ENCODE measurements at regions not wholly inside any gene's neighbourhood (a gene's known extent, or its start where the extent isn't known, plus 50 kb on each side); places are given as distances from the start of the nearest gene placed in this dataset.
"Not testable (repeated sequence)": the region's sequence is repeated elsewhere in the genome, so short reads cannot be mapped to it uniquely, and the experiment has no call there.

DNA sequence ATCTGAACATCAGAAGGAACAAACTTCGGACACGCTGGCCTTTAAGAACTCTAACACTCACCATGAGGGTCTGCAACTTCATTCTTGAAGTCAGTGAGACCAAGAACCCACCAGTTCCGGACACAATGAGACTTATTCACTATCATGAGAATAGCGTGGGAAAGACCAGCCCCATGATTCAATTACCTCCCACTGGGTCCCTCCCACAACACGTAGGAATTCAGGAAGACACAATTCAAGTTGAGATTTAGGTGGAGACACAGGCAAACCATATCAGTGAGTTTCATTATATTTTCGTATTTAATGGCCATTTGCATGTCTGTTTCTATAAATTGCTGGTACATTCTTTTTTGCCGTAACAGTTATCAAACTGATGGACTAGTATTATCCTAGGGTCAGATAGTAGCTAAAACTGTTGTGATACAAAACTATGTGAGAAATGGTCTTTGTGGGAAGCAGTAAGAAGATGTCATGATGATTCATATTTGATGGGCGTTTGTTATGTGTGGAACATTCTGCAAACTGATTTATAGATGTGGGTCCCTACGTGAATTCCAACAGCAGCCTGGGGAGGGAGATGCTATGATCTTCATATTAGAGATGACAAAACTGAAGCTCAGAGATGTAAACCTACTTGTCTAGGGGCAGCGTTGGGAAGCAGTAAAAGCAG lies 282.4 kb upstream of the TMEM132C start:
- no peak for DNase-seq

GRCh38 chr12:127987199-127987901 lies 279.6 kb upstream of the TMEM132C start:
- DNase-seq, result no peak

- DNase-seq, result no peak
These were observed 275.5 kb upstream of the TMEM132C start for GRCh38 chr12:127991485-127991884.

- DNase-seq, result no peak
These were observed 268.0 kb upstream of the TMEM132C start for GRCh38 chr12:127998988-127999387.

DNA sequence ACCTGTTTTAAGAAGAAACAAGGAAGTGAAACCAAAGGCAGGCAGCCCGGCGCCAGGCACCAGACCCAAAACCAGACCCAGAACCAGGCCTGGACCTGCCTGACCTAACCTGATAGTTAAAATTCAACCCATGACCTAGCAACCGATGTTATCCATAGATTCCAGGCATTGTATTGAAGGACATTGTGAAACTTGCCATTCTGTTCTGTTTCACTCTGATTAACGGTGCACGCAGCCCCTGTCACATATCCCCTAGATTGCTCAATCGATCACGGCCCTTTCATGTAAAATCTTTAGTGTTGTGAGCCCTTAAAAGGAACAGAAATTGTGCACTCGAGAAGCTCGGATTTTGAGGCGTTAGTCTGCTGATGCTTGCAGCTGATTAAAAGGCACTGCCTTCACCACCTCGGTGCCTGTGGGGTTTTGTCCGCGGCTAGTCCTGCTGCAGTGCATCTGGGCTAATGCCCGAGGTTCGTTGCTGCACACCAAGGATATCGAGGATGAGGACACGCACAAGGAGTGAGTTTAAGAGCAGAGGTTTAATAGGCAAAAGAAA lies 262.5 kb upstream of the TMEM132C start:
- DNase-seq, result no peak

- DNase-seq, result no peak
These were observed 259.7 kb upstream of the TMEM132C start for GRCh38 chr12:128007250-128007649.

DNA sequence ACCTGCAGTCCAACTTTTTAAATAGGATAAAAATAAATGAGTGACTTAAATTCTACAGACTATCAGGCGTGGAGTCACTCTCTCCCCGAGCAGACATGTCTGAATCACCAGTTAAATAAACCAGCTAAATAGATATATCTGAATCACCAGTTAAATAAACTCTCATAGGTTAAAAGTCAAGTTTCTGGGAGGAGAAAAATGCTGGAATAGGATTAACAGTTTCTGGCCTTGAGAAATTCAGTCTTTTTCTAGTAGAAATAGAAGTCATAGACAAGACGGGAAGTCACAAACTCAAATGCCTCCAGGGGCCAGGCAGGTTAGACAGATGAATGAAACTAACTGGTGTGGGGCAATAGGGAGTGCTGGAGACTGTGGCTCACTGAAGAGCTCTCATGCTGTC lies 258.6 kb upstream of the TMEM132C start:
- no peak for DNase-seq

- DNase-seq, result no peak
These were observed 257.9 kb upstream of the TMEM132C start for GRCh38 chr12:128009108-128009507.

DNA sequence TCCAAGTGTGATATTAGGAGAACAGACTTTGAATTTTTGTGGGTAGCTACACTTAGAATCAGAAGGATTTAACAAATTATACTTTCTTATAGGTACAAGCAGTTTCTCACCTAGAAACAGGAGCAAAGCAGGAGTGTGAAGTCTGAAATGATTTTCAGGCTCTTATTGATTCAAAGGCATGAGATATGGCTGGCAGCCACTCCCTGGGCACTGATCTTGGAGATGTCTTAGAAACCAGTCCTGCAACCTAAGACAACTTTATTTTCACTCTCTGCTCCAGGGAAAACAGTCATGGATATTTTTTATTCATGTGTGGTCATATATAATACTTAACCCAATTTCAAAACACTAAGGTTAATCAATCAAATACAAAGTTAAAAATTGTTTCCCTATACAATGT lies 254.9 kb upstream of the TMEM132C start:
- DNase-seq, result no peak

DNA sequence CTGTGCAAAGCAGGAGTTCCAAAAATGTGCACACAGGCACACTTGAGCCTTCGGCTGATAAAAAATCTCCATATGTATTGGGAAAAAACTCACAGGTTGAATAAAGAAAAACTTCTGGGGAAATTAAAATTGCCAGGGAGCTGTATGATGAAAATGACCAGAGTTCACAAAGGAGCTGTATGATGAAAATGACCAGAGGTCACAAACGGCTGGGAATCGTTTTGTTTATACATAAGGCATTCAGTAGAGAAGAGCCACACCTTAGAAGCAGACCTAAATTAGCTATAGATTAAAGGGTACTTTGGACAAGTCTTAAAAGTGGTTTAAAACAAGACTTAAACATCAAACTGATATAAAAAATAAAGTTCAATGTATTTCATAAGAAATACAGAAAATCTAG lies 251.7 kb upstream of the TMEM132C start:
- DNase-seq, result no peak

GRCh38 chr12:128018067-128018466 lies 248.9 kb upstream of the TMEM132C start:
- no peak for DNase-seq

DNA sequence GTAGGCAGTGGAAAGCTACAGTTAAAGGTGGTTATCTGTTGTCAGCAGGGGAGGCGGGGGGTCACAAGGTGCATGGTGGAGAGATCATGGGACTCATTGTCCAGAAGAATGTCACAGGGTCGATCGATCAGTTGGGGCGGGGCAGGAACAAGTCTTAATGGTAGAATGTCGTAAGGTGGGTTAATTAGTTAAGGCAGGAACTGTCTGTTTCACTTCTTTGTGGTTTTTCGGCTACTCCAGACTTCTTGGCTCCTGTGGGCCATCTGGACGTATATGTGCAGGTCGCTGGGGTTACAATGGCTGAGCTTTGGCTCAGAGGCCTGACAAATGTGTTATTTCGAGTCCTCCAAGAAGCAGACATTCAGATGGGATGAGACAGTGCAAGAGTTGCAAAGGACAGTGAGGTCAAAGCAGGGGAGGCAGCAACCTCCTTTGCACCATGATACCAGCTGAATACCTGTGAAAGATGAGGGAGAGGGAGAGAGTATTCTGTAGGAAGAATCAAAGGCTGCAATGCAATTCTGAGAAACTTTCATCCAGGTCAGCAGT lies 246.9 kb upstream of the TMEM132C start:
- DNase-seq, result no peak

DNA sequence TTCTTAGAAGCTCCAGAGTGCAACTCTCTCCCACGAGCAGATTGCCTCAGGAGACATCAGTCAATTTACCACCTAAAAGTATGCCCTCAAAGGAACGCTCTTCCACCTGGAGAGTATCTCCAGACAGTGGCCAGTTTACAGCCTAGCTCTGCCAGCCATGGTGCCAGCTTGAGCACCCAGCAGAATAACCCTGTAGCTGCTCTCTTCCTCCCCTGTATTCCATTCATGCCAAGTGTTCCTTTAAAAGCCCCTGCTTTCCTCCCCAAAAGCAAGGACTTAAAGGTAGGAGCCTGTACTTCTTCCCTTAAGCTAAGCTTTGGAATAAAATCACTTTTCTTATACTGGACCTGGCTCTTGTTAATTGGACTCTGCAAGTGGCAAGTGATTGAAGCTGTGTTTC lies 245.4 kb upstream of the TMEM132C start:
- no peak for DNase-seq

GRCh38 chr12:128025589-128026245 lies 241.3 kb upstream of the TMEM132C start:
- DNase-seq, result no peak

DNA sequence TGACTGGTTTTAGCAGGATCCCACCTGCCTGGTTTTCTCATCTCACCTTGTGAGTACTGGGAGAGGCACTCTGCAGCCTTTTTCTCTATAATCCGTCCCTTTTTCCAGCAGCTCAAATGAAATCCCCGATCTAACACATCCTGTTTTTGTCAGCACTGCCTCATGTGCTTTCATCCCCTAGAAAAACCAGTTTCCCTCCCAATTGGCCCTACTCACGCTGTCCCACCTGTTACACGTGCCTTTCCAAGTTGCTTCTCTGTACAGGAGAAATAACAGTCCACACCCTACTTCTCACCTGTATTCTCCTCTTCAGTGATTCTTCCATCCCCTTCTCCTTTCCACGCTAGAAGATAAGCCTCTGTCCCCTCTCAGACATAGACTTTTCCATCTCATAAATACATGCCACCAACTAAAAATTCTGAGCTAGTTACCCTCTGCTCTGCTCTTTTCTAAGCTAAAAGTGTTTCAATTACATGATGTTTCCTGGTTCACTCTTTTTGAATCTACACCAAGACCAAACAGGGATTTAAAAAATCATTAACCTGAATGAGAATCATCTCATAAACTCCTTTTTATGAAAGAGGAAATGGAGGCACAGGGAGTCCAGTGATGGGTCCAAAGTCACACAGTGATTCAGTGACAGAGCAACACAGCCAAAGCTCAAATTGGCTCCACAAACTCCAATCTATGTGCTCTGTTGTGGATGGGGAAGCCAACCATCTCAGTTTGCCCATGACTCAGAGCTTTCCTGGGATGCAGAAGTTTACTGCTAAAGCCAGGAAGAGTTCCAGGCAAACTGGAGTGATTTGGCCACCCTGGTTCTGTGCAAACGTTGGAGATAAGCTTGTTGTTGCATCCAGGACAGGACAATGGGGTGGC lies 240.0 kb upstream of the TMEM132C start:
- no peak for DNase-seq

DNA sequence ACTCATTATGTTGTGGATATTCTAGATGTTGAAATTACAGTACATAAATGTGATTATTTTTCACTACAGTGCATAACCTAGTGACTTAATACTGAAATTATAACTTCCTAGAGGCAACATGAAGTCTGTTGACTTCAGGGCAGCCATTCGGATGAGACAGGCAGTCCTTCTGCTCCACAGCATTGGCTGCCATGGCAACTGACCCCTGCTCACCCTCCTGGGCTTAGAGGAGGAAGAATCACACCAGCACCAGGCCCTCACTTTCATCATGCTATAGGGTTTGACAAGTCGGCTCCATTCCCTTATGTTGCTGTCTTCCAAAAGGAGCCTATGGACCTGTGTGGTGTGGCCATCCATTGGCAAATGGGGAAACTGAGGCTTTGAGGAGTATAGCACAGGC lies 233.5 kb upstream of the TMEM132C start:
- DNase-seq, result no peak

DNA sequence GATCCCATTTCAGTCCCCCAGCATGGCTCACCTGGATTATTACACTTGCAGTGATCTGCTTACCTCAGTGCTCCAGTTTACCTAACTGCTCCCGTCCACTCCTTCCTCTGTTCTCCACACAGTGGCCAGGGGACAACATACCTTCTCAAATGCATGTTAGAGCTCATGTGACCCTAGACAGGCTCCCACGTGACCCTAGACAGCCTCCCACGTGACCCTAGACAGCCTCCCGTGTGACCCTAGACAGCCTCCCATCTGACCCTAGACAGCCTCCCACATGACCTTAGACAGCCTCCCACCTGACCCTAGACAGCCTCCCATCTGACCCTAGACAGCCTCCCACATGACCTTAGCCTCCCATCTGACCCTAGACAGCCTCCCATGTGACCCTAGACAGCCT lies 226.0 kb upstream of the TMEM132C start:
- DNase-seq, result no peak

- not testable (repeated sequence) for DNase-seq
These were observed 224.7 kb upstream of the TMEM132C start for GRCh38 chr12:128042283-128042682.

GRCh38 chr12:128042825-128043224 lies 224.1 kb upstream of the TMEM132C start:
- DNase-seq, result no peak

- DNase-seq, result no peak
These were observed 223.7 kb upstream of the TMEM132C start for GRCh38 chr12:128043317-128043716.

DNA sequence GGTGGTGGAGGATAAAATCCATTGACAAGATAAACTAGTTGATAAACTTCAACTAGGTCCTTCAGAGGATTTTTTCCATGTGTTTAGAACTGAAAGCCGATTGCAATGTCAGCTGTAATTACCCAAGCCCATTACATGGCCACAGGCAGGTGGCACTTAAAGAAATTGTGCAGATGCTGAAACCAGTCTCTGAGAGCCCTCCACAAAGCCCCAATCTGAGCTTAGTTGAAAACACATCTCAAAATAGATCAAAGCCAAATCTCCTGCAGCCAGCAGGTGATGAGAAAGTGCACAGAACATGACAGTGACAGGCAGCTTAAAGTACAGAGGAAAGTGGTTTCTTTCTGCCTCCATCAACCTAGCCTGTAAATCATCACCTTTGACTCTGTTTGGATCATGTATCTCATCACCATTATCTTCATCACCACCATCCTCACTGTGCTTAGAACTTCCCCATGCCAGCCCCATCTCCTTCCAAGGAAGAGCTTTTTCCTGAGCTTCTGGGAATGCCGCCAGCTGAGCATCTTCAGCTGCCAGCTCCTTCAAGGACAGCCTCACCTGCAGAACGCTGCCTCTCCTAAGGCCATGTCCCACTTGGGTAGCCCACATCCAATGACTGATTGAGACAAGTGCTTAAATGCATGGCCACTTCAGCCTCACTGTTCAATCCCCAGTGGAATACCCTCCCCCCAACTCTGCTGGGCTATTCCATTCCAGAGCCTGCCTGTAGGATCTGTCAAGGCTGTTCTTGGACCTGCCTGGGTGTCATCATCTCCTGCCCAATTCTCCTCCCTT lies 219.5 kb upstream of the TMEM132C start:
- no peak for DNase-seq

DNA sequence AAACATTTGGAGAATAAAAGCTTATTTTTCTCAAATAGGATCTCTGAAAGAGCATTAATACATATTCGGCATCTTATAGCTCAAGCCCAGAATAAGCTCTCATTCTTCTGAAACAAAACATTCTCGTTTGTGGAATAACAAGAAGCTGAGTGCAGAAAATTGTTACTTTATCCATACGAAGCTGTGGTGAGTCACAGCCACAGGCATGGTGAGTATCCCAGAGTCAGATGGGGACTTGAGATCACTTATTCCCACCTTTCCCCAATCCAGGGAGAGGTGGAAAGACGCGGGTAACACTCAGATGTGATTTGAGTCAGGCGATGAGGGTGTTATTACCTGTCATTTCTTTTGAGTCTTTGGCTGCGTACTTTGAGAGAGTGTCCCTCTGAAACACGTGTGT lies 214.6 kb upstream of the TMEM132C start:
- DNase-seq, result no peak

All from COR-L47 (cell line).